GM12891 (cell line): ENCODE measurements at regions not wholly inside any gene's neighbourhood (a gene's known extent, or its start where the extent isn't known, plus 50 kb on each side); places are given as distances from the start of the nearest gene placed in this dataset.

Source experiments
- POLR2A ChIP-seq: IDR thresholded peaks from 2 replicates; pipeline ENCODE4 v1.6.1; 2011; ENCODE audit warnings: low read depth, low read length, control low read depth
- POLR2AphosphoS5 ChIP-seq: IDR thresholded peaks from 2 replicates; pipeline ENCODE4 v1.6.1; 2011; ENCODE audit warnings: low read depth, low read length, control low read depth

- TF ChIP-seq POLR2AphosphoS5, result no peak
- no peak for TF ChIP-seq POLR2A
Measured at GRCh38 chr2:237221443-237221842, 135.8 kb downstream of the COPS8 start.
